Mucosa of gallbladder (tissue), 1 donor: ENCODE measurements at regions not wholly inside any gene's neighbourhood (a gene's known extent, or its start where the extent isn't known, plus 50 kb on each side); places are given as distances from the start of the nearest gene placed in this dataset.

Experiments
- DNase-seq: peaks from one replicate; pipeline ENCODE4 v3.0.0-alpha.2; 2020; ENCODE audit warnings: low spot score
- donor health status: DM: no; HTN: no; CAD: no.

- no peak for DNase-seq
These were observed 226.1 kb downstream of the DSEL start for GRCh38 chr18:67290421-67290820.

DNA sequence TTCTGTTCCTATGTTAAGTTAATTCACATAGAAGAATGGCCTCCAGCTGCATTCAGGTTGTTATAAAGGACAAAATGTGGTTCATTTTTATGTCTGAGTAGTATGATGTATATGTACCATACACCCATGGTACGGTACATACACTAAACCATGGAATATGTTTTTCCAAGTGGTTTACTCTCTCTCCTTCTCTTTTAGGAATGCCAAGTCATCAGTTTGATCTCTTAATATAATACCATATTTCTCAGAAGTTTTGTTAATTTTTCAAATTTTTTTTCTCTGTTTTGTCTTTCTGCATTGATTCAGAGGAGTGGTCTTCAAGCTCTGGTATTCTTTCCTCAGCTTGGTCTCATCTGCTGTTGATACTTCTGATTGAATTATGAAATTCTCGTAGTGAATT is 230.9 kb downstream of the DSEL start:
- no peak for DNase-seq

DNA sequence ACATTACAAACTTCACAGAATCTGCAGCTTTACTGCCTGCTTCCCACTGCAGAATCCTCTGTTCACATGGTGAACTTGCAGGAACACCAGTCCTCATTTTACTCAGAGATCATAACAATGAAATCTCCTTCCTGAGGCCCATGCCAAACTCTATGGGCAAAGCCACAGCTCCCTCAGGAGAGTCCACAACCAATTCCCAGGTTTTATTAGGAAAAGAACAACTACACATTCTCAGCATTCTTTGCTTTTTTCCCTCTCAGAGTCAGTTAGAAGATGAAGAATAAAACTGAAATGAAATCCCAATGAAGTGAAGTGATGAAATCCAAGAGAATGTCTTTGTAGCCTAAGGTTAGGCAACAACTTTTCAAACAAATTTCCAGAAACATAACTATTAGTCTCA is 233.7 kb downstream of the DSEL start:
- no peak for DNase-seq

DNA sequence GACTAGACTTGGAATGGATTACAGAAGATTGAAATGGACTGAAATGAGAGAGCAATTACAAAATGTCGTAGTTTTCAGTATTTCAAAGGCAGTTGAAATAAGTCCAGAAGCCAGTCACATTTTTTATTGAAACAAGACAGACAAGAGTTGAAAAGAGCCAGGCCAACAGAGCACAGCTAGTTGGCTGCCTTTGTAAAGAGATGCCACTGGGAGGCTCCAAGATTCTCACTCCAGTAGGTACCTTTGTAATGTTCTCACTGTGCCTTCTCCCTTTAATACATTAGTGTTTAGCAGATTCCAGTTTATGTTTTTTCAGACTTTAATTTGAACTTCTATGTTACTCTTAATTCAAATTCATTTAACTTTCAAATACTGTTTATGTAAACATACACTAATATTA is 234.8 kb downstream of the DSEL start:
- no peak for DNase-seq

DNA sequence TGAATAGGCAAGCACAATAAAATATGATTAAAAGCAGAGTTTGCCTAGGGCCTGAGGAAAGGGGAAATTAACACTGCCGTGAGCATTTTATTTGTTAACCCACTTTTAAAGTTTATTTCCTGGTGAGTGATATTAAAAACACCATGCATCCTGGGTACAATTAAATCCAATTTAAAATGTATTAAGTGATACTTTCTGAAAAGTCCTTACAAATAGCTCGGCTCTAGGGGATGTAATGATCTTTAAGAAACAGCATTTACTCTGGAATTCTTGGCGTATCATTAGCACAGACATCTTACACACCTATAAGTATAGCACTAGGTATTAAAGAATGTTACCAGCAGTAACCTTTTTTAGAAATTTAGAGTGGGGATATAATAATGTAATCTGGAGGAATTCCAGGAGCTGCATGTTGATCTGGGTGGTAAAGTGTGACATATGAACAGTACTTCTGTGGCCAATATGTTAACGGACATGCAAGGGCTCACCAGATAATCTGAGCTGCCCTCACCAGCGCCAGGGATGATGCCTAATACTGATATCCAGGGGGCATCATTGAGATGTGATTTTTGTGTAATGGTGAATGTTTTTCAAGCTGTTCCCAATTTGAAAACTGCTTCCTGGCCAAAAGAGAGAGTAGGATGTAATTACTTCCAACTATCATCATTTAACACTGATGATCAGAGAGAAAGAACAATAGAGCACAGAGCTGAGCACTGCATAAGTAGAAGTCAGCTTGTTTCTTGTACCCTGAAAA is 235.9 kb downstream of the DSEL start:
- DNase-seq, result no peak

- DNase-seq, result no peak
These were observed 236.5 kb downstream of the DSEL start for GRCh38 chr18:67279988-67280387.

DNA sequence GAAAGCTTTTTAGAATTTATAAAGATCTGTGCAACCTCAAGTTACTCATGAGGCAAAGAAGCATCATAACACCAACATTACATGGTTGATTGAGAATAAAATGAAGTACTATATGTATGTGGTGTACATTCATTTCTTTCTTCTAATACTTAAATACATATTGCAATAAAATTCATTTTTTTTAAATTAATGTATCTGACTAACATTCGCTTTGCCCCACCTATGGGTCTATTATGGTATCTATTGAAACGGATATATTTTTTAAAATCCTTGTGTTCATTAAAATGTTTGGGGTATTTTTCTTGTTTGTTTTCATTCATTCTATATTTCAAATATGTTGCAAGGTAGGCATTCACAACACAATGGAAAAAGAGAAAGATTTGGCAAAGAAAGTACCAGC is 237.5 kb downstream of the DSEL start:
- DNase-seq, result no peak

GRCh38 chr18:67276638-67277037 is 239.9 kb downstream of the DSEL start:
- DNase-seq, result no peak

GRCh38 chr18:67273288-67273687 is 243.2 kb downstream of the DSEL start:
- DNase-seq, result no peak

GRCh38 chr18:67269206-67269605 is 247.3 kb downstream of the DSEL start:
- no peak for DNase-seq

DNA sequence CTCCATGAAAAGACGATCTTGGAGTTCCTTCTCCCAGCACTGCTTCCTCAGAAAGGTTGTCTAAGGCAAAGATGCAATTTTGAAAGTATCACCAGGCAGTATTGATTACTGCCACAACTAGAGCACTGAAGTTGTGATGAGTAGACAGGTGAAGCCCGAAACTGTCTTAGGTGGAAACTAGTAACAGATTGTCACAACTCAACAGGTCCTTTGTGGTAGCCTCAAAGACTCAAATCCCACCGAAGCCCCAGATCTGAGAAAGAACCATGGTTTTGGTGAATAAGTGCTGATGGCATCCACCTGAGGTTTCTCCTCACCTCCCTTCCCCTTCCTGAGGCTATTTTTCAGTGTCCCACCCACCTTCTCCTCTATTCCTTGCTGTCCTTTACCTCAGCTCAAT is 248.0 kb downstream of the DSEL start:
- no peak for DNase-seq

GRCh38 chr18:67266246-67267237 is 250.0 kb downstream of the DSEL start:
- DNase-seq, result no peak

- no peak for DNase-seq
These were observed 250.9 kb downstream of the DSEL start for GRCh38 chr18:67265464-67266245.

- no peak for DNase-seq
These were observed 254.5 kb downstream of the DSEL start for GRCh38 chr18:67261931-67262552.

DNA sequence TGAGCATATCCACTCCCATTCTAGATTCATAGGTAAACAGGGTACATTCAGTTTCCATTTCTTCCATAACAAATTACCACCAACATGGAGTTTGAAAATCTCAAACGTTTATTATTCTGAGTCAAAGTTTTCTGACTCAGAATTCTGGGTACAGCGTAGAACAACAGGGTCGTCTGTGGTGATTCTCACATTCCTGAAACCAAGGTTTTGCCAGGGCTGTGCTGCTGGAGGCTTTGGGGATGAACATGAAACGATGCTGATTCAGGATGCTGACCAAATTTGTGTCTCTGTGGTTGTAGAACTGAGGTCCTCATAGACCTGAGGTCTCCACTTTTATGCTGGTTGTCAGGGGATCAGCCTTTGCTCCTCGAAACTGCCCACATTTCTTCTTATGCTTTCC is 255.7 kb downstream of the DSEL start:
- no peak for DNase-seq

DNA sequence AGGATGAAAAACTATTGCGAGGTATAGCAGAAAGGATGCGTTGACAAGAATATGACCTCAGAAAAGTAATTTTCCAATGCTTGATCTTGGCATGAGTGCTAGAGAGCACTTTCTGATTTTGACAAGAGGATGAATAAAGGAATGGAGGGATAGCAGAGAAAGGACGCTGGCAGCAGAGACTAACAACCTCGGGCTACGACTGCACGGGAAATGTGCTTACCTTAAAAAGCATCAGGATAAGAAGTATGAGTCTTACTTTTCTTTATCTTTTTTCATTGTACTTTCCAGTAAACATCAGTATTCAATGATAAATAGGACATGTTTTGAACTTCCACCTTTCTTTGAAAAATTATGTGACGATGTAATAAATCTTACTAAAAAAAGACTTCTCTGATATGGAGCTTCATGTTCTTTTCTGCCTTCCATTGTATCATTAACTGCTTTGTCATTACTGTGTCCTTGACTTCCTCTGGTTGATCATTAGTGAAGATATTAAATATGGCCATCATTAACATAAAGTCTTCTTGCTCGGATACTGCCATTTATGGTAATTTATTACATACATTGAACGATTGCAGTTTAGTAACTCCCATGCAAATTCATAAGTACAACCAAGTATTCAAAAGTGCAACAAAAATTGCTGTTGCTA is 265.6 kb downstream of the DSEL start:
- DNase-seq, result no peak

DNA sequence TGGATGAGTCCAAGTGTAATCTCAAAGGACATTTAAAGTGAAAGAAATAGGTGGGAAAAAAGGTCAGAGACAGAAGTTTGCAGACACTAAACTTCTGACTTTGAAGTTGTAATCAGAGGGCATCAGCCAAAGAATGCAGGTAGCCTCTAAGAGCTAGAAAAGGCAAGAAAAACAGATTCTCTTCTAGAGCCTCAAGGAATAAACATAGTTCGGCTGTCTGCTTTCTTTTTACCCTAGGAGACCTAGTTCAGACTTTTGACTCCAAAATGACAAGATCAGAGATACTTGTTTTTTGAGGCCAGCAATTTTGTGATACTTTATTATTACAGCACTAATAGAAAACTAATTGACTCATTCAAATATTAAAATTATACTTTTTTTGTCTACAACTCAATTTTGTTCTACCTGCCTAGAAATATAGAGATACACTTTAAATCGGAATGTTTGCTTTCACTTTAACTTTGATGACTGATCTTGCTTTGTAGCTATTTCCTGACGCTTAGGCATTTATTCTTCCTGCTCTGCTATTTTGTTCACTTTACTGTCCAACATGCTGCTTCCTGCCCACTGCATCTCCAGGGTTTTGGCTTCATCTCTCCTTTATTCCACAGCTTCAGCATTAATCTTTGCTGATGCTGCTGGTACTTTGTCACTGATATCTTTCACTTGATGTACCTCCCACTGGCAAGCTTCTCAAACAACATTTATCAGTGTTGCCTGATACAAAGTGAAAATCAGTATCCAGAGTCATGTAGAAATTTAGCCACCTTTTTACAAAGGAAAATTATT is 272.5 kb downstream of the DSEL start:
- no peak for DNase-seq

DNA sequence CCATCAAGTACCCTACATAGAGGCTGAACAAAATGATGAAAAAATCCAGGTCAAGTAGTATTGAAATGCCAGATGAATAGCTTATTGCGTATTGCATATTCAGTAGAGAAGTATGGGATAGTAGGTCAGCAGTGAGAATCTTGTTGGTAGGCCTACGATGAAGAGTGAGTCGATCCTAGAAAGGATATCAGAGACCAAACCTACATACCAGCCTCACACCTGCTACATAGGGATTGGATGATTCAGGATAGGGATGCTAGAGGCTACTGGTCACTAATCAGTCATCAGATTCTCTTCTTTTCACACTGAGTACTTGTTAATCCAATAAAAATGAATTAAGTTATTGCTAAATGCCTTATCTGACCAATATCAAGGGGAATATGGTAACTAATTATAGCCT is 274.5 kb downstream of the DSEL start:
- no peak for DNase-seq

DNA sequence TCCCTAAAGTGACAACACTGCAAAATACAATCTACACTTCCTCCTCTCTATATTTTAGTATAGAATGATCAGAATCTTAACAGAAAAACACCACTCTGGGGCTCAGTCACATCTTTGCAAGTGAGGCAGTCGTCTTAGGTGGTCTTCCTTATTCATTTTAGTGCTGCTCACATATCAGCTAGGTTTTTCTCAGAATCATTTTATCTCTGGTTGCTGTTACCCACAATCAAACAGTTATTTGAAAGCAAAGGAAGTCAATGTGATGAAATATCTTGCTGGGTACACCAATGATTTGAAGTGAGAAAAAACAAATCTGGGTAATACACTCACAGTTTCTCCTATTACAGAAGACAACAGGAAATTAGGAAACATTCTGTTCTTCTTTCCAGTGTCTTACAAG is 275.2 kb downstream of the DSEL start:
- DNase-seq, result no peak

DNA sequence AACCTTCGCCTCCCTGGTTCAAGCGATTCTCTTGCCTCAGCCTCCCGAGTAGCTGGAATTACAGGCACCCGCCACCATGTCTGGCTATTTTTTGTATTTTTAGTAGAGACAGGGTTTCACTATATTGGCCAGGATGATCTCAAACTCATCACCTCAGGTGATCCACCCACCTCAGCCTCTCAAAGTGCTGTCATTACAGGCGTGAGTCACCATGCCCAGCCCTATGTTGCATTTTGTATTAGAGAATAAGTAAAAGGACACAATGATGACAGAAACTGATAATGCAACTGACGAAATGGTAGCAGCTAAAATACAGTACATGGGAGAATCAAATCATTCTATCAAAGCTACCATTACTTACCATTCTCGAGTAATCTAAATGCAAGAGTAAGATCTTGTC is 276.7 kb downstream of the DSEL start:
- DNase-seq, result no peak
